GM21529 (cell line): ENCODE measurements at regions not wholly inside any gene's neighbourhood (a gene's known extent, or its start where the extent isn't known, plus 50 kb on each side); places are given as distances from the start of the nearest gene placed in this dataset.
"Not testable (repeated sequence)": the region's sequence is repeated elsewhere in the genome, so short reads cannot be mapped to it uniquely, and the experiment has no call there.

Experiments used
- ATAC-seq: cut with Tn5 transposase; IDR thresholded peaks from one replicate; pipeline ENCODE4 v1.9.1; 2021; ENCODE audit not compliant: unreplicated experiment

DNA sequence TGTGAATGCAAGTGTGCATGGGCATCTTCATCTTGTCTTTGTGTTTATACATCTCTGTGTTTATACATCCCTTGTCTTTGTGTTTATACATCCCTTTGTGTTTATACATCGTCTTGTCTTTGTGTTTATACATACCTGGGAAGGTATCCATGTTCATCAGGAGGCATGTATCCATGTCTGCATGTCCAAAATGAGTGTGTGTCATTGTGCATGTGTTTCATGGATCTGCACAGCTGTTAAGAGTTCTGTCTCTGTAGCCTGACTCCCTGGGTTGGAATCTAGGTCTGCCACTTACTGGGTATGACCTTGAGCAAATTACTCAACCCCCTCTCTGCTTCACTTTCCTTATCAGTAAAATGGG is 50.1 kb upstream of the SIRPA start:
- ATAC-seq, result peak; percentile 6

- ATAC-seq, result peak; percentile 97
These were observed 50.7 kb upstream of the SIRPA start for GRCh38 chr20:1844325-1845162.

DNA sequence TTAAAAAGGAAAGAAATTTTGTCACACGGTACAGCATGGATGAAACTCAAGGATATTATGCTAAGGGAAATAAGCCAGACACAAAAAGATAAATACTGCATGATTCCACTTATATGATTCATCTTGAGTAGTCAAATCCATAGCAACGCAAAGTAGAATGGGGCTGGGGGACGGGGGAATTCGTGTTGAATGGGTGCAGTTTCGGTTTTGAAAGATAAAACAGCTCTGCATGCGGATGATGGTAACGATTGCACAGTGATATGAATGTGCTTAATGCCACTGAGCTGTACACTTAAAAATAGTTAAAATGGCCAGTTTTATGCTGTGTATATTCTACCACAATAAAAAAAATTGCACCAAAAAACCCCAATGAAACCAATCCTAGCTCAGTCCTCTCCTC is 52.9 kb upstream of the SIRPA start:
- no peak for ATAC-seq

DNA sequence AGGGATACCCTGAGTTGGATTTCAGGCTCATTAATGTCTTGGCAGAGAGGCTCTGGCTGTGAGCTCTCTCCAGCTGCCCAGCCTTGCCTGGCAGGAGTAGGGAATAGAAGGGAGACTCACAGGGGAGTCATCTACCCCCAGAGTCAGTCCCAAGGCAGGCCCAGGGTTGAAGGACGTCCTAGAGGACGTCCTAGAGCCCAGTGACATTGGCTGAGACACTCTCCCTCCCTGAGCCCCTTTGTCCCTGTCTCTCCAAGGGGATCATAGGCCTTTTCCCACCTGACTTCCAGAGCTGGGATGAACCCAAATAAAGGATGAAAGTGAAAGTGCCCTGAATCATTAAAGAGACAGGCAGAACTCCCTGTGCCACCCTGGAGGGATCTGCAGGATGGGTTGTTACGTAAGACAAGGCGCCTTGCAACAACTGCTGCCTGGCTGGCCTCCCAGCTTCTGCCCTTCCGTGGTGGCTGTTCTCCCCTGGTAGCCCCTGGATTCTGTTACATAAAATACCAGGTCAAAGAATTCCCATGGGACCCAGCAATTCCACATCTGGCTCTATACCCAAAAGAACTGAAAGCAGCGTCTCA is 53.6 kb upstream of the SIRPA start:
- ATAC-seq, result no peak

- no peak for ATAC-seq
These were observed 54.2 kb upstream of the SIRPA start for GRCh38 chr20:1840817-1841553.

DNA sequence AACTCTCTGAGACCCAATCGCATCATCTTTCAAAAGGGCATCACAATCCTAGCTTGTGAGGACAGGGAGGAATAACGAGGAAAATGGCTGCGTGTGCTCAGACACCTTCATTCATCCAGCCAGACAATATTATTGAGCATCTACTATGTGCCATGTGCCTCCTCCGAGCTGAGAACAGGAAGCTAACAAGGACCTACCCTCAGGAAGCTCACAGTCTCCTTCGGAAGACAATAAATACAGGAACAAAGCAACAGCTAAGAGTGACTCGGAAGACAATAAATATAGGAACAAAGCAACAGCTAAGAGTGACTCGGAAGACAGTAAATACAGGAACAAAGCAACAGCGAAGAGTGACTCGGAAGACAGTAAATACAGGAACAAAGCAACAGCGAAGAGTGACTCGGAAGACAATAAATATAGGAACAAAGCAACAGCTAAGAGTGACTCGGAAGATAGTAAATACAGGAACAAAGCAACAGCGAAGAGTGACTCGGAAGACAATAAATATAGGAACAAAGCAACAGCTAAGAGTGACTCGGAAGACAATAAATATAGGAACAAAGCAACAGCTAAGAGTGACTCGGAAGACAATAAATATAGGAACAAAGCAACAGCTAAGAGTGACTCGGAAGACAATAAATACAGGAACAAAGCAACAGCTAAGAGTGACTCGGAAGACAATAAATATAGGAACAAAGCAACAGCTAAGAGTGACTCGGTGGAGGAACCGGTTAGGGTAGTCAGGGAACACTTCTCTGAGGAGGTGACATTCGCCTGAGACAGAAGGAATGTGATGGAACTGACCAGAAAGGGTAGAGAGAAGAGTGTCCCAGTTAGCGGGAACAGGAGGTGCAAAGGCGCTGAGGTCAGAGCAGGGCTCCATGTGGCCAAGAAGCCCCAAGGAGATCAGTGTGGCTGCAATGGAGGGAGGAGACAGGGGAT is 55.6 kb upstream of the SIRPA start:
- not testable (repeated sequence) for ATAC-seq

- no peak for ATAC-seq
These were observed 56.5 kb upstream of the SIRPA start for GRCh38 chr20:1838556-1839279.

DNA sequence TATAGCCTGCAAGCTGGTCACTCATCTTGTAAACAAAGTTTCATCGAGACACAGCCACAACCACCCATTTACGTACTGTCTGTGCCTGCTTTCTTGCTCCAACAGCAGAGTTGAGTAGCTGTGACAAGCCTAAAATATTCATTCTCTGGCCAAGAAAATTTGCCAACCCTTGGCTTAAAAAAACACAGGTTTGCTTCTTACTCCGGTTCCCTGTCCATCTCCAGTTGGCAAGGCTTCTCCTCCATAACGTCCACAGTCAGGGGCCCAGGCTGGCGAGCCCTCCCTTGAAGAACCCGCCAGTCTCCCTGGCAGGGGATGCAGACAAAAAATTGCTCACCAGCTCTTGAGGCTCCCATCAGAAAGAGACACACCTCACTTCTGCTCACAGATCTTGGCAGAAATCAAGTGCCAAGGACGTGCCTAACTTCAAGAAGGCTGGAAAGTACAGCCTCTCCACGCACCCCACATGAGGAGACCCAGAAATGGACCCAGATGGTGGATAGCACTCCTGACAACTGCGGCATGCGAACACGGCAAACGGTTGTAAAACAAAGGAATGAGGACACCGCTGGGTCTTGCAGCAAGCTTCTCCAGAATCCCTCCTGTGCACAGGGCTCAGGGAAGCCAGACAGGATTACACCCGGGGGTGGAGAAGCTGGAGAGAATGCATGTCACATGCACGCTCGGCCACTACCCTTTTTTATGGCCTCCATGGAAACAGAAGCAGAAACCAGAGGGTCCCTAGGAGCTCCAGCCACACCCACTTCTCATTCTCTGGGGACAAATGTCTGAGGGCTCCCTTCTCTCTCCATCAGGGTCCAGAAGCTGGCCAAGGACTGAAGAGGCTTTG is 59.8 kb upstream of the SIRPA start:
- ATAC-seq, result no peak

DNA sequence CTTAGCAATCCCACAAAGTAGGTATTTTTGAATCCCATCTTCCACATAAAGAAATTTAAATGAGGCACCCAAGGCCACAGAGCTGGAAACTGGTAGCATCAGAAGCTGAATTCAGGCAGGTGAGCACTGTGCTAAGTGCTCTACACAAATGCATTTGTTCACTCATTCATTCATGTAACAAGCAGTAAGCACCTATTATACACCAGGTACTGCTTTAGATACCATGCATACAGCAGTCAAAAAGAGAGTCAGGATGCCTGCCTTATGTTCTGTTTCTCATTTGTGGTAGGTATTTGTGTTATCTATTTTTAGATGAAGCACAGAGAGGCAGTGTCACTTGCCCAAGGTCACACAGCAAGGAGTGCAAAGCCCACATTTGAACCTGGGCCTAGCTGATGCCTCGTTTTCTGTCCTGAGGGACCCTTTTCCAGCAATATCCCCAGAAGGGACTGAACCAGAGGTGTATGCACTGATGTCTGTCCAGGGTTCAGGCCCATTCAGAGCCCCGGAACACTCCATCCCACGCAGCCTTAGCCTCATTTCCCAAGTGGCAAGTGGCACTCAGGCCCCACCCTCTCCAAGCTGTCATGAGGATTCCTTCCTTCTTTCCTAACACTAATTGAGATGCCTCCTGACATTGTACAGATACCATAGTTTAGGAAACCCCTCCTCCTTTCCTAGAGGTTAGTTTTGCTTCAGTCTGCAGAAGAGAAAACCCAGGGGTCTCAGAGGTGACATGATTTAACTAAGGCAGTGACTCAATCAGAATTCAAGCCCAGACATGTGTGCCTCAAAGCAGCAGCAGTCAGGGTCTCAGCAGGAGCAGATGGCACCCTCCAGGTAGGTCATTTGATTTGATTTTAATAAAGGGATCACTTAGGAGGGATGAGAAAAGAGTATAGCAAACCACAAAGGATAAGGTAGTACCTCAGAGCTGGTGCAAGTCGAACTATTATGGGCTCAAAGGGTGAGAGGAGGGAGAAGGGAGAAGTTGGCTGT is 61.2 kb upstream of the SIRPA start:
- no peak for ATAC-seq

GRCh38 chr20:1833216-1833615 is 62.0 kb upstream of the SIRPA start:
- ATAC-seq, result no peak

DNA sequence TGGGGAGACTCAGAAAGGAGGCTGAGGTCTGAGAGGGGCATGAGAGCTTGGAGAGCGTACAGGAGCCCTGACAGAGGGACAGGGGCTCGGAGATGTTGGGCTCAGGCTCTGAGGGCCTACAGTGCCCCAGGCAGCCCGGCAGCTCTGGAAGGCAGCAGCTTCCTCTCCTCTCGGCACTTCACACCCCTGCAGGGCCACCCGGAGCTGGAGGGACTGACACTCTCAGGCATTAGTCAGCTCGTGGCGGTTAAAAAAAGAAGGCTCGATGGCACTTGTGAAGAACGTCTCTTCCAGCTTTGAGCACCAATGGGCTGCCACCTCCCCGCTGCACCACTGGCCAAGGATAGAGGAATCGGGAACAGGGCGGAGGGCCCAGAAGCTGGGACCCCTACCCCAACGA is 62.6 kb upstream of the SIRPA start:
- ATAC-seq, result no peak

- no peak for ATAC-seq
These were observed 63.6 kb upstream of the SIRPA start for GRCh38 chr20:1831606-1832005.

DNA sequence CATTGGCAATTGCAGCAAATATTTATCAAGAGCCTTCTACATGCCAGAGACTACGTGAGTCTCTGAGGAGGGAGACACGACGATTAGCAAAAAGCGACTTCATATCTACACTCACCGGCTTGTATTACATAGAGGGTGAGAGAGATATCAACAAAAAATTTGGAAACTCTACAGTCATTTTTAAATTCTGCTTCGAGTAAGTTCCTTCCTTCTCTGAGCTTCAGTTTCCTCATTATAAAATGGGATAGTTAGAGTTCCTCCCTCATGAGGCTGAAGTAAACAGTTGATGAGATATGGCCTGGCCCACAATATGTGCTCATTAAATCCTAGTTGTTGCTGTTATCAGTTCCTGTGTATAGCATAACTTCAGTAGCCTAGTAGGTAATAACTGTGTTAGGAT is 64.1 kb upstream of the SIRPA start:
- no peak for ATAC-seq

- no peak for ATAC-seq
These were observed 65.0 kb upstream of the SIRPA start for GRCh38 chr20:1830240-1830639.

DNA sequence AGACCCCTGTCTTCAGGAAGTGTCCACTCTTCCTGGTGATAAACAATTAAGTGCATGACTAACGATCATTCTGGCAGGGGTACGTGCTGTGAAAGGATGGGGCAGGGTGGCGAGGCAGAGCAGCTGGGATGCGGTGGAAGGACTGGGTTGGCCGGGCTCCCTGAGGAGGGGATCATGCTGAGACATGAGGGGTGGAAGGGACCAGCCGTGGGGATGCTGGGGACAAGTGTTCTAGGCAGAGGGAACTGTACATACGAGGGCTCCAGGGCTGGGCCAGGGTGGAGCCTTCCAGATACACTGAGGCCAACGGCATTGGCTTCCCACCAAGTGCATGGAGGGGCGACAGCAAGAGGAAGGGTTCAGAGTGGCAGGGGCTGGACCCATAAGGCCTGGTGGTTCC is 65.7 kb upstream of the SIRPA start:
- ATAC-seq, result no peak

GRCh38 chr20:1828786-1829131 is 66.4 kb upstream of the SIRPA start:
- ATAC-seq, result no peak

- ATAC-seq, result no peak
These were observed 67.0 kb upstream of the SIRPA start for GRCh38 chr20:1827974-1828785.
